ENCODE measurements at regions not wholly inside any gene's neighbourhood (a gene's known extent, or its start where the extent isn't known, plus 50 kb on each side); places are given as distances from the start of the nearest gene placed in this dataset.

- no peaks in the 10 kb centered on the region for H3K36me3 ChIP-seq (ENCODE audit: insufficient read depth, low read length)
- no peak overlapping the region for H3K9ac ChIP-seq (ENCODE audit: low read length)
- no peaks in the 10 kb centered on the region for H3K4me1 ChIP-seq (ENCODE audit: insufficient read depth, low read length, severe bottlenecking)
- no peak overlapping the region for H3K27ac ChIP-seq (ENCODE audit: low read depth, low read length, poor library complexity, severe bottlenecking)
- H2AFZ ChIP-seq (ENCODE audit: low read length), result no peak overlapping the region
- no peak overlapping the region for H3K4me3 ChIP-seq (ENCODE audit: low read depth, low read length, poor library complexity, severe bottlenecking)
- H3K79me2 ChIP-seq (ENCODE audit: insufficient read depth, low read length), result no peaks in the 10 kb centered on the region
- TF ChIP-seq CTCF (IDR thresholded peaks at IDR 0.05; ENCODE audit: low read length) (no peak), EZH2 (IDR thresholded peaks at IDR 0.05; ENCODE audit: borderline replicate concordance, low read length) (no peak)
- H3K9me3 ChIP-seq (ENCODE audit: low read length), result no peaks in the 10 kb centered on the region
- H3F3A ChIP-seq (ENCODE audit: insufficient read depth, low read length), result no peaks in the 10 kb centered on the region
- H3K27me3 ChIP-seq (ENCODE audit: insufficient read depth, low read length), result no peaks in the 10 kb centered on the region
- H4K20me1 ChIP-seq (ENCODE audit: insufficient read depth, low read length), result no peaks in the 10 kb centered on the region
- no peak overlapping the region for H3K4me2 ChIP-seq (ENCODE audit: low read length)
- no peaks in the 10 kb centered on the region for H3K9me2 ChIP-seq (ENCODE audit: low read depth, low read length)
Observed at GRCh38 chr1:116832932-116833578, 76.7 kb upstream of the PTGFRN start.

- TF ChIP-seq CTCF (IDR thresholded peaks at IDR 0.05; ENCODE audit: low read length), result no peak
- TF ChIP-seq EZH2 (IDR thresholded peaks at IDR 0.05; ENCODE audit: borderline replicate concordance, low read length), result no peak
Observed at GRCh38 chr1:116833718-116834117, 76.0 kb upstream of the PTGFRN start.

GRCh38 chr1:116834595-116834994, 75.1 kb upstream of the PTGFRN start:
- no peaks in the 10 kb centered on the region for H3K9me2 ChIP-seq (ENCODE audit: low read depth, low read length)
- H3K79me2 ChIP-seq (ENCODE audit: insufficient read depth, low read length), result no peaks in the 10 kb centered on the region
- H3K4me1 ChIP-seq (ENCODE audit: insufficient read depth, low read length, severe bottlenecking), result no peaks in the 10 kb centered on the region
- no peaks in the 10 kb centered on the region for H3K36me3 ChIP-seq (ENCODE audit: insufficient read depth, low read length)
- H3K4me2 ChIP-seq (ENCODE audit: low read length), result no peak overlapping the region
- TF ChIP-seq CTCF (IDR thresholded peaks at IDR 0.05; ENCODE audit: low read length) (no peak), EZH2 (IDR thresholded peaks at IDR 0.05; ENCODE audit: borderline replicate concordance, low read length) (no peak)
- H3K27me3 ChIP-seq (ENCODE audit: insufficient read depth, low read length), result no peaks in the 10 kb centered on the region
- no peaks in the 10 kb centered on the region for H3F3A ChIP-seq (ENCODE audit: insufficient read depth, low read length)
- H3K4me3 ChIP-seq (ENCODE audit: low read depth, low read length, poor library complexity, severe bottlenecking), result no peak overlapping the region
- H3K27ac ChIP-seq (ENCODE audit: low read depth, low read length, poor library complexity, severe bottlenecking), result no peak overlapping the region
- no peak overlapping the region for H3K9ac ChIP-seq (ENCODE audit: low read length)
- H3K9me3 ChIP-seq (ENCODE audit: low read length), result no peaks in the 10 kb centered on the region
- no peaks in the 10 kb centered on the region for H4K20me1 ChIP-seq (ENCODE audit: insufficient read depth, low read length)
- no peak overlapping the region for H2AFZ ChIP-seq (ENCODE audit: low read length)

More at GRCh38 chr1:116833718-116834117, 76.0 kb upstream of the PTGFRN start:
- Histone ChIP-seq H2AFZ (ENCODE audit: low read length) (no peak overlapping the region), H3K4me1 (ENCODE audit: insufficient read depth, low read length, severe bottlenecking) (no peaks in the 10 kb centered on the region), H3K4me2 (ENCODE audit: low read length) (no peak overlapping the region), H3K79me2 (ENCODE audit: insufficient read depth, low read length) (no peaks in the 10 kb centered on the region), H4K20me1 (ENCODE audit: insufficient read depth, low read length) (no peaks in the 10 kb centered on the region), H3K27me3 (ENCODE audit: insufficient read depth, low read length) (no peaks in the 10 kb centered on the region), H3K4me3 (ENCODE audit: low read depth, low read length, poor library complexity, severe bottlenecking) (no peak overlapping the region), H3K9me2 (ENCODE audit: low read depth, low read length) (no peaks in the 10 kb centered on the region), H3K9me3 (ENCODE audit: low read length) (no peaks in the 10 kb centered on the region), H3K36me3 (ENCODE audit: insufficient read depth, low read length) (no peaks in the 10 kb centered on the region), H3K27ac (ENCODE audit: low read depth, low read length, poor library complexity, severe bottlenecking) (no peak overlapping the region), H3F3A (ENCODE audit: insufficient read depth, low read length) (no peaks in the 10 kb centered on the region), H3K9ac (ENCODE audit: low read length) (no peak overlapping the region)

Measured in OCI-LY1 (cell line).